Tibial artery (tissue), 4 donors: ENCODE measurements at regions not wholly inside any gene's neighbourhood (a gene's known extent, or its start where the extent isn't known, plus 50 kb on each side); places are given as distances from the start of the nearest gene placed in this dataset.

Source experiments
- DNase-seq, 2 donors: peaks; one replicate each; pipeline ENCODE4 v3.0.0-alpha.2; 2019
- H3K27ac ChIP-seq, 2 donors: fragments of 200-600 bp; sonication (generic) in 1 of 2; 1 replicate in 1 of 2; 2 replicates in 1 of 2; pipeline ENCODE4 v1.5.1; 2018 to 2019; ENCODE audit warnings: mild to moderate bottlenecking in 1 of 2
- H3K27me3 ChIP-seq, 2 donors: fragments of 200-600 bp; sonication (generic) in 1 of 2; one replicate each; pipeline versions ENCODE4 v1.5.1 to v1.6.0; 2016 to 2019
- H3K36me3 ChIP-seq, 3 donors: fragments of 200-600 bp; sonication (generic) in 2 of 3; one replicate each; pipeline ENCODE4 v1.5.1; 2016 to 2019; ENCODE audit warnings: mild to moderate bottlenecking in 2 of 3
- H3K4me1 ChIP-seq, 4 donors: fragments of 200-600 bp; sonication (generic) in 2 of 4; 1 replicate in 3 of 4; 2 replicates in 1 of 4; pipeline ENCODE4 v1.5.1; 2016 to 2019
- H3K4me3 ChIP-seq, 2 donors: fragments of 200-600 bp; sonication (generic) in 1 of 2; 1 replicate in 1 of 2; 2 replicates in 1 of 2; pipeline ENCODE4 v1.5.1; 2018 to 2019; ENCODE audit warnings: mild to moderate bottlenecking in 2 of 2
- H3K9me3 ChIP-seq, 3 donors: fragments of 200-600 bp; sonication (generic) in 1 of 3; one replicate each; pipeline ENCODE4 v1.5.1; 2016 to 2019
- intact Hi-C: fragments of 100-400 bp; cut with DNase I; formaldehyde crosslinking; loops from one replicate; pipeline ENCODE4 v1.15.0; 2023; ENCODE audit warnings: low total_unique reads
- TF ChIP-seq, protein P1 (sequence below), 2 experiments: fragments of 200-600 bp in 1 of 2; fragments of 450-650 bp in 1 of 2; IDR thresholded peaks; one replicate each; pipeline ENCODE4 v1.5.1; 2017 to 2019; ENCODE audit warnings: antibody characterized with exemption in 2 of 2, mild to moderate bottlenecking in 1 of 2, moderate library complexity in 1 of 2

- H3K27ac ChIP-seq, result peak overlapping the region; percentile 36 to 50
- TF ChIP-seq, protein P1, sequence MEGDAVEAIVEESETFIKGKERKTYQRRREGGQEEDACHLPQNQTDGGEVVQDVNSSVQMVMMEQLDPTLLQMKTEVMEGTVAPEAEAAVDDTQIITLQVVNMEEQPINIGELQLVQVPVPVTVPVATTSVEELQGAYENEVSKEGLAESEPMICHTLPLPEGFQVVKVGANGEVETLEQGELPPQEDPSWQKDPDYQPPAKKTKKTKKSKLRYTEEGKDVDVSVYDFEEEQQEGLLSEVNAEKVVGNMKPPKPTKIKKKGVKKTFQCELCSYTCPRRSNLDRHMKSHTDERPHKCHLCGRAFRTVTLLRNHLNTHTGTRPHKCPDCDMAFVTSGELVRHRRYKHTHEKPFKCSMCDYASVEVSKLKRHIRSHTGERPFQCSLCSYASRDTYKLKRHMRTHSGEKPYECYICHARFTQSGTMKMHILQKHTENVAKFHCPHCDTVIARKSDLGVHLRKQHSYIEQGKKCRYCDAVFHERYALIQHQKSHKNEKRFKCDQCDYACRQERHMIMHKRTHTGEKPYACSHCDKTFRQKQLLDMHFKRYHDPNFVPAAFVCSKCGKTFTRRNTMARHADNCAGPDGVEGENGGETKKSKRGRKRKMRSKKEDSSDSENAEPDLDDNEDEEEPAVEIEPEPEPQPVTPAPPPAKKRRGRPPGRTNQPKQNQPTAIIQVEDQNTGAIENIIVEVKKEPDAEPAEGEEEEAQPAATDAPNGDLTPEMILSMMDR (IDR thresholded peaks at IDR 0.05), result no peak
- DNase-seq, result peak in 1 of 2 donors; percentile 16
Observed at GRCh38 chr15:47473106-47473725, 244.1 kb upstream of the SEMA6D start.

GRCh38 chr15:47473832-47474231 lies 243.5 kb upstream of the SEMA6D start:
- H3K4me3 ChIP-seq, result no peak overlapping the region
- H3K36me3 ChIP-seq, result no peaks in the 10 kb centered on the region
- peaks cover 0 to 39% (median 22%) of the 10 kb centered on the region in 4 donors for H3K4me1 ChIP-seq
- no peaks in the 10 kb centered on the region for H3K9me3 ChIP-seq
- intact Hi-C loops, result loop anchor here (5.0 kb wide), 1 partner anchor 513 kb away; no protein-coding TSS in a partner anchor
- peak overlapping the region; percentile 36 to 50 for H3K27ac ChIP-seq
- DNase-seq, result peak; percentile 69 to 83
- TF ChIP-seq, protein P1 (IDR thresholded peaks at IDR 0.05), result no peak
- no peaks in the 10 kb centered on the region for H3K27me3 ChIP-seq

More at GRCh38 chr15:47473106-47473725, 244.1 kb upstream of the SEMA6D start:
- H3K36me3 ChIP-seq, result no peaks in the 10 kb centered on the region
- no peaks in the 10 kb centered on the region for H3K27me3 ChIP-seq
- peaks cover 0 to 39% (median 22%) of the 10 kb centered on the region in 4 donors for H3K4me1 ChIP-seq
- H3K9me3 ChIP-seq, result no peaks in the 10 kb centered on the region
- H3K4me3 ChIP-seq, result no peak overlapping the region
- intact Hi-C loops, result loop anchor here (5.0 kb wide), 1 partner anchor 514 kb away; no protein-coding TSS in a partner anchor

DNA sequence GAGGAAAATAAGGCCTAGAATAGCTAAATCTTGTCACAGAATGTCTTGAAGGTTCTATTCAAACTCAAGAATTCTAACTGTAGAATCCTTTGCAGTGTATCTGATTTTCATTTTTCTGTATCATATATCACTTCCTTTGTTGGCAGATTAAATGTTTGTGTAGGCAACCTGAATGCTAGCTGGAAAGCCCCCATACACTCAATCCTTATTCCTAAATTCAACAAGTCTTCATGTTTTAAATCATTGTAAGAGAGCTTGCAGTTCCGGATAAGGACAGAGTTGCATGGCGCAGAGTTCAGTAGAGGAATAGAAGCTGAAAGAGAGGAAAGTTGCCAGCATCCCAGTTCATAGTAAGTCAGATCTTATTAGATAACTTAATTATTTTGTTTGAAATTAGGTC lies 242.0 kb upstream of the SEMA6D start:
- DNase-seq, result no peak
- Histone ChIP-seq H3K4me1 (peaks cover 0 to 39% (median 22%) of the 10 kb centered on the region in 4 donors), H3K9me3 (no peaks in the 10 kb centered on the region), H3K27me3 (no peaks in the 10 kb centered on the region), H3K36me3 (no peaks in the 10 kb centered on the region), H3K27ac (no peak overlapping the region), H3K4me3 (no peak overlapping the region)
- TF ChIP-seq, protein P1 (IDR thresholded peaks at IDR 0.05), result no peak
- intact Hi-C loops, result no loop called here

DNA sequence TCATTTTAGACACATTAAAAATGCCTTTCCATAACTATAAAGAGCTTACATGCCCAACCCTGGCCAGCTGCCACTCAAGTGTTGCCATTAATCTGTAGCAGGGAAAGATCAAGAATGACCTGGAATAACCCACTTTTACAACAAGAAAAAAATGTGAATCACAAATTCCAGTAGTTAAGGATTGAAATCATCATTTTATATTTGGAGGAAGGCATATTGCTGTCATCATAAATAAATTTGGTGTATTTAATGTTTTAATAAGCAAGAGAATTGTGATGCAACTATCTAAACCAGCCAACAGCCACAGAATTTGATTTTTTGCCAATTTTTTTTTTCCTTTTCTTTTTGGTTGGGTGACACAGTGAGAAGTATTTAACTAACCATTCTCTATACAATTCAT lies 240.0 kb upstream of the SEMA6D start:
- peaks cover 0 to 39% (median 22%) of the 10 kb centered on the region in 4 donors for H3K4me1 ChIP-seq
- no peaks in the 10 kb centered on the region for H3K9me3 ChIP-seq
- no peak overlapping the region for H3K4me3 ChIP-seq
- H3K36me3 ChIP-seq, result no peaks in the 10 kb centered on the region
- no peak overlapping the region for H3K27ac ChIP-seq
- H3K27me3 ChIP-seq, result no peaks in the 10 kb centered on the region
- no peak for DNase-seq
- intact Hi-C loops, result no loop called here
- TF ChIP-seq, protein P1 (IDR thresholded peaks at IDR 0.05), result no peak

DNA sequence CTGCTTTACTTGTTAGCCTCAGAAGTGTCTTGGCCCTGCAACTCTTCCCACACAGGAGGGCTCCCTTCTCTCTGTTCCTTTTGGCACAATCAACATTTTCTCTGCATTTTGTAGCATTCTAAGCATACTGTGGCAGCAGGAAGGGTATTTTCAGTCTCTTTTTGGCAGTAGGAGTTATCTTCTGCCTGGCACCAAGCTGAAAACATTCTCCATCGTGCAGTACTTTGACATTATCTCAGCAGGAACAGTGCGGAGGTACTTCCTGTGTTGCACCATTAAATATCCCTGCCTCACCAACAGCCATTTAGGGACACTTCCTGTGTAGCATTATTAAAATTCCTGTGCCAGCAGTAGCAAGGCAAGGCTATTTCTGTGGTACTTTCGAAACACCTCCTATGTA lies 233.2 kb upstream of the SEMA6D start:
- H3K27ac ChIP-seq, result no peak overlapping the region
- H3K4me3 ChIP-seq, result no peak overlapping the region
- no peaks in the 10 kb centered on the region for H3K4me1 ChIP-seq
- intact Hi-C loops, result no loop called here
- no peak for DNase-seq
- no peaks in the 10 kb centered on the region for H3K27me3 ChIP-seq
- no peaks in the 10 kb centered on the region for H3K36me3 ChIP-seq
- H3K9me3 ChIP-seq, result no peaks in the 10 kb centered on the region
- TF ChIP-seq, protein P1 (IDR thresholded peaks at IDR 0.05), result no peak
